Activated CD8-positive, alpha-beta memory T cell treated with anti-CD3 and anti-CD28 coated beads, Interleukin-2, amount 50 U/mL, for 24 hours (primary cell): ENCODE measurements at regions not wholly inside any gene's neighbourhood (a gene's known extent, or its start where the extent isn't known, plus 50 kb on each side); places are given as distances from the start of the nearest gene placed in this dataset.
"Not testable (repeated sequence)": the region's sequence is repeated elsewhere in the genome, so short reads cannot be mapped to it uniquely, and the experiment has no call there.

Experiments
- DNase-seq: peaks from one replicate; pipeline ENCODE4 v3.0.0-alpha.2; 2020; ENCODE audit errors: extremely low read depth

- not testable (repeated sequence) for DNase-seq
Measured at GRCh38 chr15:22200417-22200816, 120.1 kb downstream of the OR4M2 start.

- not testable (repeated sequence) for DNase-seq
Measured at GRCh38 chr15:22201993-22202659, 121.8 kb downstream of the OR4M2 start.

GRCh38 chr15:22203208-22203607, 122.9 kb downstream of the OR4M2 start:
- not testable (repeated sequence) for DNase-seq

GRCh38 chr15:22209086-22209485, 128.8 kb downstream of the OR4M2 start:
- DNase-seq = not testable (repeated sequence)

- DNase-seq = not testable (repeated sequence)
Measured at GRCh38 chr15:22222596-22222995, 142.3 kb downstream of the OR4M2 start.

- no peak for DNase-seq
Measured at GRCh38 chr15:22224241-22224671, 143.9 kb downstream of the OR4M2 start.

GRCh38 chr15:22224961-22225360, 144.6 kb downstream of the OR4M2 start:
- DNase-seq = not testable (repeated sequence)

- DNase-seq = no peak
Measured at GRCh38 chr15:22226034-22226790, 145.9 kb downstream of the OR4M2 start.

GRCh38 chr15:22227411-22228100, 147.2 kb downstream of the OR4M2 start:
- no peak for DNase-seq

- no peak for DNase-seq
Measured at GRCh38 chr15:22228101-22228762, 147.9 kb downstream of the OR4M2 start.

GRCh38 chr15:22229990-22230819, 149.9 kb downstream of the OR4M2 start:
- DNase-seq = no peak

- no peak for DNase-seq
Measured at GRCh38 chr15:22231603-22232002, 151.3 kb downstream of the OR4M2 start.

- DNase-seq = no peak
Measured at GRCh38 chr15:22232675-22233074, 152.3 kb downstream of the OR4M2 start.

- DNase-seq = not testable (repeated sequence)
Measured at GRCh38 chr15:22235261-22235930, 155.1 kb downstream of the OR4M2 start.

- no peak for DNase-seq
Measured at GRCh38 chr15:22236469-22236868, 156.1 kb downstream of the OR4M2 start.

- no peak for DNase-seq
Measured at GRCh38 chr15:22237891-22238275, 157.6 kb downstream of the OR4M2 start.

- DNase-seq = not testable (repeated sequence)
Measured at GRCh38 chr15:22238276-22238958, 158.1 kb downstream of the OR4M2 start.

- not testable (repeated sequence) for DNase-seq
Measured at GRCh38 chr15:22238959-22239805, 158.9 kb downstream of the OR4M2 start.

- DNase-seq = no peak
Measured at GRCh38 chr15:22239806-22240180, 159.5 kb downstream of the OR4M2 start.
